ENCODE measurements at regions not wholly inside any gene's neighbourhood (a gene's known extent, or its start where the extent isn't known, plus 50 kb on each side); places are given as distances from the start of the nearest gene placed in this dataset.

DNA sequence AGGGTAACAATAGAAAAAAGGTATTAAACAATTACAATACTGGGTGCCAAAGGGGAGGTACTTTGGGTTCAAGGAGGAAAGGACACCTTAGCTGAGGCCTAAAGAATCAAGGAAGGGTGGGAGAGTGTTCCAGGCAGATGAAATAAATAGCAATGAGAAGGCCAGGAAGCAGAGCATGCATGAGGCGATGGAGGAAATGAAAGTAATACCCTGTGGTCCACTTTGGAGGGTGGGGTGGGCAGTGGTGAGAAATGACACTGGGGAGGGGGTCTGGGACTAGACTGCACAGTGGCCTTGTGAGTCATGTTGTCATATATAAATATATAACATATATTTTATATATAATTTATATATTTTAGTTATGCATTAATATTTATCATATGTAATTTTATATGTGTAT is 55.9 kb downstream of the BHLHE40 start:
- no peak overlapping the region for H3K4me3 ChIP-seq (ENCODE audit: low read depth, low read length)
- DNase-seq (ENCODE audit: low read depth), result no peak
- no peak for TF ChIP-seq CTCF (IDR thresholded peaks at IDR 0.05; ENCODE audit: control insufficient read depth, extremely low read depth, insufficient read depth)

DNA sequence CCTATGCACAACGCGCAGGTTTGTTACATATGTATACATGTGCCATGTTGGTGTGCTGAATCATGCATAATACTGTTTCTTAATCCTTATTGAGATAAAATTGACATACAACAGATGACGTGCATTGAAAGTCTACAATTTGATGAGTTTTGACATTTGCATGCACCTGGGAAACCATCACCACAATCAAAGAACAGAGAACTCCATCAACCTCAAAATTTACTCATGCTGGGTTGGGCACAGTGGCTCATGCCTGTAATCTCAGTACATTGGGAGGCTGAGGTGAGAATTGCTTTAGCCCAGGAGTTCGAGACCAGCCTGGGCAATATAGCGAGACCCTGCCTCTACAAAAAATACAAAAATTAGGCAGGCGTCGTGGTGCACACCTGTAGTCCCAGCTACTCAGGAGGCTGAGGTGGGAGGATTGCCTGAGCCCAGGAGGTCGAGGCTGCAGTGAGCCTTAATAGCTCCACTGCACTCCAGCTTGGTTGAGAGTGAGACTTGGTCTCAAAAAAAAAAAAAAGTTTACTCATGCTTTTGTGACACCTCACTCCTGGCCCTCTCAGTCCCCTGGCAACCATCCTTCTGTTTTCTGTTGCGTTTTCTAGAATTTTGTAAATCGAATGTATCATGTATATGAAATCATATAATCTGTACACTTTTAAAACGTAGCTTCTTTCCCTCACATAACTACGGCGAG is 56.6 kb downstream of the BHLHE40 start:
- no peak for TF ChIP-seq CTCF (IDR thresholded peaks at IDR 0.05; ENCODE audit: control insufficient read depth, extremely low read depth, insufficient read depth)
- no peak for DNase-seq (ENCODE audit: low read depth)
- no peak overlapping the region for H3K4me3 ChIP-seq (ENCODE audit: low read depth, low read length)

DNA sequence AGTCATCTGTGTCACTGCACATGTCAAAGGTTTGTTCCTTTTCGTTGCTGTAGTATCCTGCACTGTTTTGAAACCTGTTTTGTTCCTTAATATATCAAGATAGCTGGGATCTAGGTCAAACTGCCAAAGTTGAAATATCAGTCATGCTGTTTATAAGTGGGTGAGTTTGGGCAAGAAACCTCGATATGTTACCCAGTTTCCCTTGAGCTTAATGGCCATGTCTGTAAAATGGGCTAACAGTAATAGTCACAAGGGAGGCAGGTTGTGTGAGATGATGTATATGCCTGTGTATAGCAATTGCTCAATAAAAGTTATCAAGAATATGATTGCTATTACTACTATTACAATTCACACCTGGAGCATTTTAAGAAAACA is 57.1 kb downstream of the BHLHE40 start:
- no peak overlapping the region for H3K4me3 ChIP-seq (ENCODE audit: low read depth, low read length)
- no peak for DNase-seq (ENCODE audit: low read depth)
- TF ChIP-seq CTCF (IDR thresholded peaks at IDR 0.05; ENCODE audit: control insufficient read depth, extremely low read depth, insufficient read depth), result no peak

DNA sequence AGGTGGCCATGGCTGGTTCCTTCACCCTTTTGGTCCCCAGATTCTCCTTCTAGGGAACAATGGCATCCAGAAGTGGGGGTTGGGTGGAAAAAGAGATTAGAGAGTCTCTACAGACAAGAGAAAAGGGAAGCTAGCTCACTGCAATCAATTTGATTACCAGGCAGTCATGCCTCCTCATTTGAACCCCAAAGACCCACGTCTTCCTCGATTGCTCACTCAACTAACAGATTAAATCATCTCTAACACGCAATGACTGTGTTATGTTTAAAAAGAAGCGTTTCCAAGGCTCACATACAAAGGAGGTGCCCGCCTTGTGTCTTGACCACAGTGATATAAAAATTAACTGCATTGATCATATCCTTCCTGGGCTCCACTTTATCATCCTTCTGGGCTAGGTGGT is 57.6 kb downstream of the BHLHE40 start:
- no peak overlapping the region for H3K4me3 ChIP-seq (ENCODE audit: low read depth, low read length)
- DNase-seq (ENCODE audit: low read depth), result no peak
- TF ChIP-seq CTCF (IDR thresholded peaks at IDR 0.05; ENCODE audit: control insufficient read depth, extremely low read depth, insufficient read depth), result no peak

GRCh38 chr3:5039585-5039984 is 60.3 kb downstream of the BHLHE40 start:
- H3K4me3 ChIP-seq (ENCODE audit: low read depth, low read length), result no peak overlapping the region
- DNase-seq (ENCODE audit: low read depth), result no peak
- no peak for TF ChIP-seq CTCF (IDR thresholded peaks at IDR 0.05; ENCODE audit: control insufficient read depth, extremely low read depth, insufficient read depth)

- no peak overlapping the region for H3K4me3 ChIP-seq (ENCODE audit: low read depth, low read length)
- TF ChIP-seq CTCF (IDR thresholded peaks at IDR 0.05; ENCODE audit: control insufficient read depth, extremely low read depth, insufficient read depth), result no peak
- no peak for DNase-seq (ENCODE audit: low read depth)
Observed at GRCh38 chr3:5041315-5041714, 62.1 kb downstream of the BHLHE40 start.

- no peak for TF ChIP-seq CTCF (IDR thresholded peaks at IDR 0.05; ENCODE audit: control insufficient read depth, extremely low read depth, insufficient read depth)
- no peak for DNase-seq (ENCODE audit: low read depth)
- H3K4me3 ChIP-seq (ENCODE audit: low read depth, low read length), result no peak overlapping the region
Observed at GRCh38 chr3:5045961-5046360, 66.7 kb downstream of the BHLHE40 start.

Measured in LNCaP clone FGC (cell line).